NCI-H1417 treated with DMSO at 0.1 percent for 48 hours (cell line): ENCODE measurements at regions not wholly inside any gene's neighbourhood (a gene's known extent, or its start where the extent isn't known, plus 50 kb on each side); places are given as distances from the start of the nearest gene placed in this dataset.

Source experiments
- DNase-seq: peaks from one replicate; lab custom pipeline; 2025; lab: John Stamatoyannopoulos, UW

DNA sequence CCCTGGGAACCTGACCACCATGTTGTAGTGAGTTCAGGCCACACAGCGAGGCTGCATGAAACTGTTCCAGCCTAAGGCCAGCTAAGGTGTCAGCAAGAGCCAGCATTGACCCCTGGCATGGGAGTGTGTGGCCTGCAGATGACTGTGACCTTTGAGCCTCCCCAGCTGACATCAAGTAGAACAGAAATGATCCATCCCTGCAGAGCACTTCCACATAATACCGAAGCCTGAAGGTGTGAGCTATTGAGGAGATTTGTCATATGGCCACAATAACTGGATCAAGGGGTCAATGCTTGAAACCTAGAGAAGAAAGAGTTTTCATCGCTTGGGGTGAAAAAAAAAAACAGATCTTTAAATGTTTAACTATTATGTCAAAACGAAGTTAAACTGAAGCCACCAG, 207.3 kb upstream of the SOX11 start:
- DNase-seq: no peak

DNA sequence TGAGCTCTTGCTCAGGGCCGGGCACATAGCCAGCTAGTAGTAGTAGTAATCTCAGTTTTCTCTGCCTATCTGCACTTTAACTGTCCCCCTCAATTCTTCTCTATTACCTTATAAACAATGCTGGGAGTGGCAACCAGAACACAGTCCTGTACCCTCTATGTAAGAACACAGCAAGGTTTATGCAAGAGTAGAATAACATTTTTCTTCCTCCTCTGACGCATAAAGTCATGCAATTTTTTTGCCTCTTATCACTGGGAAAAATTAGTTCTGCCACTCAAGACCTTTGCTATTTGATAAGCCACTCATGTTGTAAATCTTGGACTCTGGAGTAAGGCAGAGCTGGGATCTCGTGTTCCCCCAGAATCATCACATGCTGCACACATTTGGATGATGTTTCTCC, 200.7 kb upstream of the SOX11 start:
- DNase-seq: no peak

DNA sequence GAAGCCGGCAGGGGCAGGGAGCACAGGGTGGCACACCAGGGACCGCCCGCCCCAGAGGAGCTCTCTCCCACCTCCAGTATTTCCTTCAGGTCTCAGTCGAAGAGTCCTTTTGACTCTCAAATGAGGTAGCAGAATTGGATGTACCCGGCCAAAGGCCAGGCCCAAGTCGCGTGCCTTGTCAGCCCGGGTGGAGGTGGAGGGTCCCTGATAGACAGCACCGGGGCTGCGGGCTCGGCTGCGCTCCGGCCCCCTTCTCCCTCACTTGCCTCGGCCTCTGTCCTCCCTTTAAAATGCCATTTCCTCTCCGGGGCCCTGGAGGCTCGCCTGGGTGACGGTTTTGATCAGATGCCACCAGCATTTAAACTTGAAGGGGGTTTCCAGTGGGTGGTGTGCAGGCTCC, 198.9 kb upstream of the SOX11 start:
- no peak for DNase-seq

DNA sequence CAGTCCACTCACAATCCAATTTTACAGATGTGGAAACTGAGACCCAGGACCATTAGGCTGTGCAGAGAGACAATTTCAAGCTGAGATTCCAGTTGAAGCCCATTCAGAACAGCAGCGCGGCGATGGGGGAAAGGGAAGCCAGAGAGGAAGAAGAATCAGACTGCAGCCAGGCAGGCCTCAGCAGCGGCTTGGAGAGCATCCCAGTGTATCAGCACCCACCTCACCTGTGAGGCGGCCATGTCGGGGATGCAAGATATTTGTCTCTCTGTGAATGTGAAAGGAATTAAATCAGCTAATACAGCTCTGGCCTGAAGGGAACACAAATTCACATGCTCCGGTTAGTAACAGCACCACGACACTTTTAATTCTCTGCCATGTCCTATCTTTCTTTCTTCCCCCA, 198.0 kb upstream of the SOX11 start:
- no peak for DNase-seq

DNA sequence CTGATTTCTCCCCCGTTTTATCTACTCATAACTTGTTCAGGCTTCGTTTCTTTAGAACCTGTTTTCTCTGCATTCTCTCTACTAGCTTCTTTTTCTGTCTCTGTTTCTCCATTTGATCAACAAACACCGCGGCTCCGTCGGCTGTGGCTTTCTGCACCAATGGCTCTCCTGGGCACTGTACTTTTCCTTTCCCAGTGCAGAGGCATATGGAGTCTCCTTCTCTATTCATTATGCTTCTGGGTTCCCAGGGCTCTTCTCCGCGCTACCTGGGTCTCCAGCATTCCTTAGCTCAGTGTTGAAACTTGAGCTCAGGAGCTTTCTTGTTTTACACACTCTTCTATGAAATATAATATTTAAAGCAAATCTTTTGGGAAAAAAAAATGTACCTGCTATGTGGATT, 196.6 kb upstream of the SOX11 start:
- DNase-seq: no peak

DNA sequence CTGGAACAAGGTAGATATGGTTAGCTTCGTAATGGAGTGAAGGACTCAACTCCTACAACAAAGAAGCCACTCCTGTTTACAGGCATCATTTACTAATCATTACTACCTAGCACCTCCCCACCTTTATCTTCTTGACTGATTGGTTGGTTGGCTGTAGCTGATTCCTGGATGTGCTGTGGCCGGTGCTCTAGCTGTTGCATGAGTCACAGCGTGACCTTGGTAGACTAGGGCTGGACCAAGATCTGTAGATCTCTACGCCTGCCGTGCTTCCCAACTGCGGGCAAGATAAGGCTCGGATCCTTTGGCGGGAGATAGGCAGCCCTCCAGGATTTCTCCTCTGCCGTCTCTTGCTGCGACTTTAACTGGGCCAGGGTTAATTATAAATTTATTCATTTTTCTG, 194.3 kb upstream of the SOX11 start:
- DNase-seq: no peak

DNA sequence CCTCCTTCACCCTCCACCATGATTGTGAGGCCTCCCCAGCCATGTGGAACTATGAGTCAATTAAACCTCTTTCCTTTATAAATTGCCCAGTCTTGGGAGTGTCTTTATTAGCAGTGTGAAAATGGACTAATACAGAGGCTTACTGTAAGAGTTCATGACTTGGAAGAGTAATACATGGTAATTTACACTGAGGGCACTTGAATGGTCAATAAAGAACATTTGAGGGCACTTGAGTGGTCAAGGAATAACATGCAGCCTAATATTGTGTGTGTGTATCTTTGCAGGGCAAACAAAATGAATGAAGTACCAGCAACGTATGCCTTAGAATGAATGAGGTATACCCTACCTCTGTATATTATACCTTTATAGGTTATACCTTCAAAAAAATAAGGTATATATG, 190.4 kb upstream of the SOX11 start:
- DNase-seq: no peak

DNA sequence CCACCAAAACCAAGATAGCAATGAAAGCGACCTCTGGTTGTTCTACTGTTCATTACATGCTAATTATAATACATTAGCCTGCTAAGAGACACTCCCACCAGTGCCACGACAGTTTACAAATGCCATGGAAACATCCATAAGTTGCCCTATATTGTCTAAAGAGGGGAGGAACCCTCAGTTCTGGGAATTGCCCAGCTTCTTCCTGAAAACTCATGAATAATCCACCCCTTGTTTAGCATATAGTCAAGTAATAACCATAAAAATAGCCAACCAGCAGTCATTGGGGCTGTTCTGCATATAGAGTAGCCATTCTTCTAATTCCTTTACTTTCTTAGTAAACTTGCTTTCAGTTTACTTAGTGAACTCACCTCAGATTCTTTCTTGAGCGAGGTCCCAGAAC, 189.8 kb upstream of the SOX11 start:
- no peak for DNase-seq

DNA sequence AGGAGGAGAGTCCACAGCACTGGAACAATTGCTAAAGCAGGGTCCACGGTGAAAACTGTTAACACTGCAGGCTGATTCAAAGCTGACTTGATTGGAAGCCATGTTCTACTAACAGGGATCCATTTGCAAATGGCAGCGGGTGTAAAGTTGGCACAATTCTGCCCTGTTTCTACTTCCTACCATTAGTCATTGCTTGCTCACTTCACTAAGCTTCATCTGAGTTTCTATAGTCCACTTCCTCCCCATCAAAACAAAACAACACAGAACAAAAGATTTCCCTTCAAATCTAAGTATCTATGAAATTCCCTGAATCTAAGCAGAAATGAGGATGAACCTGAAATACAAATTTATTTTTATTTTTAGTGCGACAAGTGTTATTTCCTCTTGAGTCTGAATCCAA, 187.4 kb upstream of the SOX11 start:
- DNase-seq: no peak

DNA sequence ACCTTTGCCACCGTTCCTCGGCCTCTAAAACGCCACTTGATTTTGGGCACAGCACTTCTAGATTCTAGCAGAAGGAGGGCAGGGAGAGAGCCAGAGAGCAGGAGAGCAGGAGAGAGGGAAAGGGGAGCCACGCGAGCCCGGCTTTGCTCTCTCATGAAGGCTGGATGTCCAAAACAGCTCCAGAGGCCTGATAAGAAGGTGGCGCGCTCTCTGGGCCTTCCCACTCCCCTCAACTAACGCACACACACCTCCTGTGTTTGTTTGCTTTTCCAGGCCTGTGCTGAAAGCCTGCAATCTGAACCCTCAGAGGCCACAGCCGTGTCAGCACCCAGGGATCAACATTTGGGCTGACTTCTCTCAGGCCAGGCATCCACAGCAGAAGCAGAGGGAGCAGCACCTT, 184.8 kb upstream of the SOX11 start:
- no peak for DNase-seq

DNA sequence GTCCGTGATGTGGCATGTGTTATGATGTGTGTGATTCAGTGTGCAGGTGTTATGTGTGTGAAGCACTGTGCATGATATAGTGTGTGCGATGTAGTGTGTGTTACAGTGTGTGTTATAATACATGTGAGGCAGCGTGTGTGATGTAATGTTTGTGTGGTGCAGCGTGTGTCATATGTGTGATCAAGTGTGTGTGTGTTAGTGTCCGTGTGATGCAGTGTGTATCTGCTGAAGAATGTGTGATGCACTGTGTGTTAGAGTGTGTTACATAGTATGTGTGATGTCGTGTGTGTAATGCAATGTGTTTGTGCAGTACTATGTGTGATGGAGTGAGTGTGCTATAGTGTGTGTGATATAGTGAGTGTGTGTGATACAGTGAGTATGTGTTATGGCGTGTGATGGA, 182.8 kb upstream of the SOX11 start:
- DNase-seq: no peak

DNA sequence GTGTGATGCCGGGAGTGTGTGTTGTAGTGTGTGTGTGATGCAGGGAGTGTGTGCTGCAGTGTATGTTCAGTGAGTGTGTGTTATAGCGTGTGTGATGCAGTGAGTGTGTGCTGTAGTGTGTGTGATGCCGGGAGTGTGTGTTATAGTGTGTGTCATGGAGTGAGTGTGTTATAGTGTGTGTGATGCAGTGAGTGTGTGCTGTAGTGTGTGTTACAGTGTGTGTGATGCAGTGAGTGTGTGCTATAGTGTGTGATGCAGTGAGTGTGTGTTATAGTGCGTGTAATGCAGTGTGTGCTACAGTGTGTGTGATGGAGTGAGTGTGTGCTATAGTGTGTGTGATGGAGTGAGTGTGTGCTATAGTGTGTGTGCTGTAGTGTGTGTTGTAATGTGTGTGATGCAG, 182.1 kb upstream of the SOX11 start:
- DNase-seq: no peak

DNA sequence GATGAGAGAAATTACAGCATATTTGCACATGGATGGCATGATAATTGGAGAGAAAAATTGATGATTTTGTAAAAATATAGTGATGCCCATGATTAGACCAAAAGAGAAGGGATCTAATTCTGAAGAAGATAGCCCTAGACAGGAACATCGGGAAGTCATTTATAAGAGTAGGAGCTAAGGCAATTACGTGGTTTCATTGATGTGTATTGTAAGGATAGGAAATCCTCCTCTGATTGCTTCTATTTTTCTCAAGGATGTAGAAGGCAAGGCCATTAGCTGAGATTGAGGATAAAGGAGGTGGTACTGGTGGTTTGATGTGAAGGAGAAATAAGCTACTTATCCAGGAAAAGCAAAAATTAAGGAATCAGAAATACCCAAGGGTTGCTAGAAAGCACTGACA, 176.5 kb upstream of the SOX11 start:
- DNase-seq: no peak

DNA sequence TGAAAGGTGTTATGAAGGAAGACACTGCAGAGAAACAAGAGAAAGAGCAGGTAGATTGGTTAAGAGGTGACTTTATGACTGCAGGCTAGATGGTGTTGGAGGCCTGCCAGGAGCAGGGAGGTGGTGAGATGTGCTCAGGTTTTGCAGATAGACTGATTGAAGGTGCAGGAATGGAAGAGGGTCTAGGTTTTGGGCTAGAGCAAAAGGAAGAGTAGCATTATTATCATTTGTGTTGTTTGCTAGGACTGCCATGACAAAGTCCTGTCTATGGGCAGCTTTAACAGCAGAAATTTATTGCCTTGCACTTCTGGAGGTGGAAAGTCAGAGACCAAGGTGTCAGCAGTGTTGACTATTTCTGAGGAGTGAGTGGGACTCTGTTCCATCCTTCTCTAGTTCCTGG, 172.9 kb upstream of the SOX11 start:
- no peak for DNase-seq

DNA sequence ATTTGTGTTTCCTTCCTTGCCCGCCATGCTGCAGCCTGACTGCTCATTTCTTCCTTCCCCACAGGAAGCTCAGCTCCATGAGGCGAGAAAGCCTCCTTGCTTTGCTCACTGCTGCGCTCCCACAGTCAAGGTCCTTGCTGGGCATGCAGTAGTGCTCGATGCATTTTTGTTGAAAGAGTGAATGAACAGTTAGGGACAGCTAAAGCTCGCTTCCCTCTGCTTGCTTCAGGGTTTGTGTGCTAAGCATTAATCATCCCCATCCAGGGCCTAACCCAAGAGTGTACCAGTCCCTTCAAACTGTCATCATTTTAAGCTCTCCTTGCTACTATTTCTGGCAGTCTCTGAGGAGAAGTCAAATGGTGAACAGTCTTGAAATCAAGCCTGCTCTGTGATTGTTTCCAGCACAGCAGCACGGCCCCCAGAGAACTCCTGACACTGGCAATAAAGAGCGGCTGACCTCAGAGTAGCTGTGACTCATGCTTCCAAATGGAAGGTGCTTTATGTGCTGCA, 171.7 kb upstream of the SOX11 start:
- no peak for DNase-seq

DNA sequence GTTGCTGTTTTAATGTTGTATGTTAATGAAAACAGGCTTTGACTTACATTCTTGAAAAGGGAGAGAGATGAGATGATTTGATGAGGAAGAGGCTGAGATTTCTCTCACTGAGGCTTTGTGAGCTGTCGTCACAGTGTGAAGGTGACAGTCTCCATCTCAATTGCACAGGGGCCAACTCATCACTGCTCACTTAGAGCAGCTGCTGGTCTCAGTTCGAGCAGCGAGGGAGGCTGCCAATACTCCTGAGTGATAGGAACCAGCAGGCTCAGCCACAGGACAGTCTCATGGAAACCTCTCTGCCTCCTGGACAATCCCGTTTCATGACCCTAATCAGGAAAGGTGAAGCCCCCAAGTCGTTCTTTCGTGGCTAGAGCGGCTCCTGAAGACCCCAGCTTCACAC, 170.7 kb upstream of the SOX11 start:
- no peak for DNase-seq

DNA sequence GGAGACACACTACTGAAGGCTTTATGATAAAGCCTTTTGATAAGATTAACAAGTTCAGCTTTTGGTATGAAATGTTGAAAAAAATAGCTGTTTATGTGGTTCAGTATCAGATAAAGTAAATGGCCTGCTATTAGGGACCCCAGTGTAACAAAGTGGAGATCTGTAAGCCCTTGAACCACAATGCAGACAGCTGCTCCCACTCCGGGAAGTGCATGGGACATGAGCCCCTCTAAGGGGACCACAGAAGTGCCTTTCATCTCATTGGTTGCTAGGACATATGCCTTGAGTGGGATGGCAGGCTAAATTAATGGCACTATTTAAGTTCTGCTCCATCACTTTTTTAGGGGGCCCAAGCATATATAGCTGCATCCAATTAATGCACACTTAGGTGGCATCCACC, 167.6 kb upstream of the SOX11 start:
- no peak for DNase-seq

DNA sequence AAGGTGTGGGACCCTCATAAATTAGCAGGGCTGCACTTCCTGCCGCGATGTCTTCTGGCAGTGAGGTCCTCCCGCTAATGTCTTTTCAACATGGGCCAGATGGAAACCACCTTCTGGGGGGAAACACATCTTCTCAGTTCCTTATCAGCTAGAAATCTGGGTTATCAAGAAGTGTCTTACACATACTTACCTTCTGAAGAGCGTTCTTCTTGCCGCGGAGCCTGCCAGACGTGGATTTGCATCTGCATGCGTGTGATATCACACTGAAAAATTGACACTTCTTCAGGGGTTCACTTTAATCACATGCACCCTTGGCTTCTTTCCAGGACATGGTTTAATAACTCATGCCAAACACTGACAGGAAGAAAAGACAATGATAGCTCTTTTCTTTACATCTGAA, 163.5 kb upstream of the SOX11 start:
- no peak for DNase-seq

DNA sequence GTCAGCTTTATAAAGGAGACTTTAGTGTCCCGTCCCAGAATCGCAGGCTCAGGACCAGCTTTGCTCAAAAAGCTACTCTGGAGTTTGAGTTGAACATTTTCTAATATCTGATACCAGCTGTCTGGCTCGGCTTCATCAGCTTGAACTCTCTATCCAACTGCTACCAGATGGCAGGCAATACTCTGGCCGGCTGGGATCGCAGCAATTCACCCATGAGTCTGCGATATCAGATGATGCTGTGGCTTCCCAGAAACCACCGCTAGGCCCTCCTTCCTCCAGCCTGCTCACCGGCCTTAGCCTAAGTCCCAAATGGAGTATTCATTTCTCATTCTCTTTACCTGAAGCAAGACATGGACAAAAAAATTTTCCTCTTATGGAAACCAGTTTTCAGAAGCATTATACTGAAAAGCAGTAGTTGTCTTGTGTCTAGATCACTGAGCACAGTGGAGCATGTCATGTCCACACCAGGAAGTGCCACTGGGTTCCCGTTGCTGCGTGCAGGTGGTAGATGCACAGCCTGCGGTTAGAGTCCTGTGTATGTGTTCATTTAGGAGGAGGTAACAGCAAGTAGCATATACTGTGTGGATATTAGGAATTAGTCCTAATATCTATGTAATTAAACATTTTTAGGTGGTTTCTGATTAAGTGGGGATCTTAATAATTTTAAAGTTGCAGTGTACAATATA, 162.0 kb upstream of the SOX11 start:
- DNase-seq: no peak

DNA sequence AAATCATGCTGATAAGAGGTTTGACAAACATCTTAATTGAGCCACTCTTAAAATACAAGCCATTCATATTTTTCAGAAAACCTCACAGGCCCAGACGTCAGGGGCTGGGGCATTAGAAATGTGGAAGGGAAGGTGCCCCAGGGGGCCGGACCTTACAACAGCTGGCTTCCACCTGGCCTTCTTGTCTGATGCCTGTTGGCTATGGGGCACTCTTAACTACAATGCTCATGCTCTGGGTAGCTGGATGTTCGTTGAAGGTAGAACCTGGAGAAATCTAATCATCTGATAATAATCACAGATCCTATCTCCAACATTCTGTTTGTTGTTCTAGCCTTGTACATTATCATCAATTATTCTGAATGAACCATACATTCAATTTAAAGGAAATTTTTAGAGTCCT, 156.9 kb upstream of the SOX11 start:
- no peak for DNase-seq

DNA sequence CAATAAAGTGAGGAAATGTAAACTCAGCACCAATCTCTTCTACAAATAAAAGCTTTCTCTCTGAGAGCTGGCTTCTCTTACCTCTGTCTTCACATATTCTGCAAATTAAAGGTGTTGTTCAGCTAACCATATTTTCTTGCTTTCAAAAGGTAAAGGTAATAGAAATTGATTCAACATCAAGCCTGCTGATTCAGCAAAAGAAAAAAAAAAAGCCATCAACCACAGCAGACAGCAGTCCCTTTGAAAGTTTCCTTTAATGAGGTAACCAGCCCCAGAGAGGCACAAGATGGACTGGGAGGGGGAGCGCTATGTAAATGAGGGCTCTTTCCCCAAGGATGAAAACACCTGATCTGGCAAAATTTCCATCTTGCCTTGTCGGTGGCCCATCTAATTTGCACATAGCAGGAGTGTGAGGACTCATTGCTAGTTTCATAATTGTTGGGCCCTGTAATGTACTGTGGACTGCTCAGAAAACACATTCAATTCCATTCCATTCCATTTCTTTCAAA, 154.9 kb upstream of the SOX11 start:
- no peak for DNase-seq

DNA sequence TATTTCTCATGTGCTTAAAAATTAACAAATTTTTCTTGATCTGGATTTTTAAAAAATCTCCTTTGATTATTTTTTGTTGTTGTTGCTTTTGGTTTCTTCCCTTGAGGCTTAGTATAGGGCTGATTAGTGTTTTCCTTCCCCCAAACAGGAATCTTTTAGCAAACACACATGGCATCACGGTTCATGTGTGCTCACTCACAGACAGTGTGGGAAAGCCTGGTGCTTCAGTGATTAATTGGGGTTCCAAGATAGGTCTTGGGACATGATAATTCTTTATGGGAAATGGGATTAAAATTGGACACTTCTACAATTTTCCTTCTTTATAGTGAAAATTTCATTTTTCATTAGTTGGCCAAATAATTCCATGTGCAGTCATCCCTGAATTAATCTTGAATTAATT, 153.9 kb upstream of the SOX11 start:
- no peak for DNase-seq

DNA sequence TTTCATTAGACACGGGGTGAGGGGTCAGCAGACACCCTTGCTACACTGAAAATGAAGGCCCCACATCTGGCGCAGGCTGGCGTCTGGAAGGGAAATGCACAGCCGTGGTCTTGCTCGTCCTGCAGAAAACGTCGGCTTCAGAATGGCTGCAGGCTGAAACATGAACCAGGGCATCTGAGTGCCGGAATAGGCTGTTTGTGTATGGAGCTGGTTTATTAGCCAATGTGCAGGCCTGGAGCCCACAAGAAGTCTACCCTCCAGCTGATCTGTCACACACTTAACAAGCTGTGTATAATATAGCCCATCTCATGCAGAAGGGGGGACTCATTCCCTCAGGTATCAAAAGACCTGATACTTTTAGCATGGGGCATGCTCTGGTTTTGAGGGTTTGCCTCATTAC, 153.4 kb upstream of the SOX11 start:
- no peak for DNase-seq
